ENCODE measurements at regions not wholly inside any gene's neighbourhood (a gene's known extent, or its start where the extent isn't known, plus 50 kb on each side); places are given as distances from the start of the nearest gene placed in this dataset.

GRCh38 chr18:47605093-47605492 lies 325.4 kb downstream of the SMAD2 start:
- TF ChIP-seq CTCF (conservative IDR thresholded peaks at IDR 0.05; ENCODE audit: low read length) (no peak), EZH2phosphoT487 (IDR thresholded peaks at IDR 0.05; ENCODE audit: borderline replicate concordance, low read depth, low read length) (no peak)
